Neural cell (in vitro differentiated cells): ENCODE measurements at regions not wholly inside any gene's neighbourhood (a gene's known extent, or its start where the extent isn't known, plus 50 kb on each side); places are given as distances from the start of the nearest gene placed in this dataset.

Source experiments
- H2AFZ ChIP-seq: fragments of 200-600, 300-800 bp; sonication (generic), shearing (Covaris generic); 2 replicates; pipeline ENCODE4 v1.6.0; 2014; ENCODE audit warnings: low read depth, mild to moderate bottlenecking, antibody characterized with exemption, low read length, moderate library complexity
- H3F3A ChIP-seq: fragments of 200-600 bp; shearing (Covaris generic); 2 replicates; pipeline ENCODE4 v1.6.1; 2016; ENCODE audit warnings: mild to moderate bottlenecking, moderate library complexity, mixed read lengths, antibody characterized with exemption, low read length; ENCODE audit not compliant: insufficient read depth, poor library complexity, severe bottlenecking
- H3K27ac ChIP-seq: fragments of 200-600, 300-800 bp; sonication (generic), shearing (Covaris generic); 2 replicates; pipeline ENCODE4 v1.5.1; 2014; ENCODE audit warnings: mild to moderate bottlenecking, low read length, moderate library complexity
- H3K27me3 ChIP-seq: fragments of 300-800, 200-600 bp; sonication (generic), shearing (Covaris generic); 2 replicates; pipeline ENCODE4 v1.6.0; 2014; ENCODE audit warnings: mild to moderate bottlenecking, low read depth, low read length, moderate library complexity; ENCODE audit not compliant: insufficient read depth
- H3K36me3 ChIP-seq: fragments of 300-800, 200-600 bp; sonication (generic), shearing (Covaris generic); 2 replicates; pipeline ENCODE4 v1.5.1; 2014; ENCODE audit warnings: mild to moderate bottlenecking, antibody characterized with exemption, low read length, moderate library complexity; ENCODE audit not compliant: insufficient read depth
- H3K4me2 ChIP-seq: fragments of 300-800, 200-600 bp; sonication (generic), shearing (Covaris generic); 2 replicates; pipeline ENCODE4 v1.6.0; 2014; ENCODE audit warnings: mild to moderate bottlenecking, low read length
- H3K4me3 ChIP-seq: fragments of 300-800, 200-600 bp; sonication (generic), shearing (Covaris generic); 2 replicates; pipeline ENCODE4 v1.5.1; 2014; ENCODE audit warnings: mild to moderate bottlenecking, low read length, moderate library complexity
- H3K79me2 ChIP-seq: fragments of 200-600 bp; shearing (Covaris generic); replicated peaks from 2 replicates; pipeline ENCODE4 v1.6.0; 2014; ENCODE audit warnings: mild to moderate bottlenecking, low read length, moderate library complexity; ENCODE audit not compliant: insufficient read depth
- H3K9ac ChIP-seq: fragments of 300-800, 200-600 bp; sonication (generic), shearing (Covaris generic); 2 replicates; pipeline ENCODE4 v1.6.1; 2016; ENCODE audit warnings: mild to moderate bottlenecking, low read length, mixed read lengths
- H3K9me2 ChIP-seq: fragments of 200-600 bp; shearing (Covaris generic); 2 replicates; pipeline ENCODE4 v1.6.1; 2016; ENCODE audit warnings: mild to moderate bottlenecking, low read length, mixed read lengths; ENCODE audit not compliant: insufficient read depth
- H3K9me3 ChIP-seq: fragments of 200-600, 300-800 bp; sonication (generic), shearing (Covaris generic); 2 replicates; pipeline ENCODE4 v1.6.1; 2016; ENCODE audit warnings: mild to moderate bottlenecking, mixed run types, low read length, moderate library complexity, mixed read lengths
- H4K20me1 ChIP-seq: fragments of 200-600 bp; shearing (Covaris generic); 2 replicates; pipeline ENCODE4 v1.6.1; 2016; ENCODE audit warnings: mild to moderate bottlenecking, mixed run types; ENCODE audit not compliant: insufficient read depth
- EP300 ChIP-seq: fragments of 450-650 bp; conservative IDR thresholded peaks from 2 replicates; pipeline ENCODE4 v1.6.1; 2014; ENCODE audit warnings: antibody characterized with exemption, mild to moderate bottlenecking, moderate library complexity; ENCODE audit not compliant: poor library complexity, severe bottlenecking
- EZH2 ChIP-seq: fragments of 200-600, 300-800 bp; shearing (Covaris generic), sonication (generic); IDR thresholded peaks from 2 replicates; pipeline ENCODE4 v1.6.1; 2014; ENCODE audit warnings: antibody characterized with exemption, low read length, borderline replicate concordance, mild to moderate bottlenecking; ENCODE audit not compliant: insufficient read depth, poor library complexity, severe bottlenecking
- MXI1 ChIP-seq: fragments of 450-650 bp; conservative IDR thresholded peaks from 2 replicates; pipeline ENCODE4 v1.6.1; 2014; ENCODE audit warnings: antibody characterized with exemption, mild to moderate bottlenecking; ENCODE audit not compliant: poor library complexity, severe bottlenecking
- POLR2AphosphoS5 ChIP-seq: IDR thresholded peaks from 2 replicates; pipeline ENCODE4 v1.6.1; 2012
- RAD21 ChIP-seq: fragments of 450-650 bp; conservative IDR thresholded peaks from 2 replicates; pipeline ENCODE4 v1.6.1; 2014; ENCODE audit warnings: antibody characterized with exemption, mild to moderate bottlenecking, moderate library complexity
- SMC3 ChIP-seq: fragments of 450-650 bp; conservative IDR thresholded peaks from 2 replicates; pipeline ENCODE4 v1.6.1; 2014; ENCODE audit warnings: antibody characterized with exemption, mild to moderate bottlenecking, moderate library complexity; ENCODE audit not compliant: poor library complexity
- TAF1 ChIP-seq: IDR thresholded peaks from 2 replicates; pipeline ENCODE4 v1.6.1; 2012; ENCODE audit warnings: low read depth
- TF ChIP-seq, protein P1 (sequence below): fragments of 450-650 bp; IDR thresholded peaks from 2 replicates; pipeline ENCODE4 v1.5.1; 2014; ENCODE audit warnings: antibody characterized with exemption, mild to moderate bottlenecking, moderate library complexity; ENCODE audit not compliant: poor library complexity, severe bottlenecking
- TF ChIP-seq, protein P2 (sequence below): IDR thresholded peaks from 2 replicates; pipeline ENCODE4 v1.6.1; 2012; ENCODE audit warnings: borderline replicate concordance

DNA sequence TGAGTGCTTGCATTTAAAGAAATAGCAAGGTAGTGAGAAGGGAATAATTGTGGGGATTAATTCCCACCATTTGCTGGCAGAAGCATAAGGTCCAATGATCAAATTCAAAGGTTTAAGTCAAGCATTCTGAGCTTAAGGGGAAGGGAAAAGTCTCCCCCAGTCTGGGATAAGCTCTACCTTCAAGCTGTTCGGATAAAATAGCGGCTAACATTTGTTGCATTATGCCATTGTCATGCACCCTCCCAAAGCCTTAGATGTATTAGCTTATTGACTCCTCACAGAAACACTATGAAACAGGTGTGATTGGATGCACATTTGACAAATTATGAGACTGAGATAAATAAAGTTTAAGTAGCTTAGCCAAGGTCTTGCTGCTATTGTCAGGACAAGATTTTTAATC lies 52.2 kb upstream of the TGIF1 start:
- no peaks in the 10 kb centered on the region for H3F3A ChIP-seq
- no peak overlapping the region for H3K27ac ChIP-seq
- H3K9ac ChIP-seq = no peak overlapping the region

More for the DNA sequence above, 52.2 kb upstream of the TGIF1 start:
- no peak overlapping the region for H2AFZ ChIP-seq
- H3K9me2 ChIP-seq = no peaks in the 10 kb centered on the region
- TF ChIP-seq, protein P1, sequence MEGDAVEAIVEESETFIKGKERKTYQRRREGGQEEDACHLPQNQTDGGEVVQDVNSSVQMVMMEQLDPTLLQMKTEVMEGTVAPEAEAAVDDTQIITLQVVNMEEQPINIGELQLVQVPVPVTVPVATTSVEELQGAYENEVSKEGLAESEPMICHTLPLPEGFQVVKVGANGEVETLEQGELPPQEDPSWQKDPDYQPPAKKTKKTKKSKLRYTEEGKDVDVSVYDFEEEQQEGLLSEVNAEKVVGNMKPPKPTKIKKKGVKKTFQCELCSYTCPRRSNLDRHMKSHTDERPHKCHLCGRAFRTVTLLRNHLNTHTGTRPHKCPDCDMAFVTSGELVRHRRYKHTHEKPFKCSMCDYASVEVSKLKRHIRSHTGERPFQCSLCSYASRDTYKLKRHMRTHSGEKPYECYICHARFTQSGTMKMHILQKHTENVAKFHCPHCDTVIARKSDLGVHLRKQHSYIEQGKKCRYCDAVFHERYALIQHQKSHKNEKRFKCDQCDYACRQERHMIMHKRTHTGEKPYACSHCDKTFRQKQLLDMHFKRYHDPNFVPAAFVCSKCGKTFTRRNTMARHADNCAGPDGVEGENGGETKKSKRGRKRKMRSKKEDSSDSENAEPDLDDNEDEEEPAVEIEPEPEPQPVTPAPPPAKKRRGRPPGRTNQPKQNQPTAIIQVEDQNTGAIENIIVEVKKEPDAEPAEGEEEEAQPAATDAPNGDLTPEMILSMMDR = no peak
- TF ChIP-seq EP300 (no peak), EZH2 (no peak), TAF1 (no peak), MXI1 (no peak), POLR2AphosphoS5 (no peak), SMC3 (no peak), RAD21 (no peak)
- TF ChIP-seq, protein P2, sequence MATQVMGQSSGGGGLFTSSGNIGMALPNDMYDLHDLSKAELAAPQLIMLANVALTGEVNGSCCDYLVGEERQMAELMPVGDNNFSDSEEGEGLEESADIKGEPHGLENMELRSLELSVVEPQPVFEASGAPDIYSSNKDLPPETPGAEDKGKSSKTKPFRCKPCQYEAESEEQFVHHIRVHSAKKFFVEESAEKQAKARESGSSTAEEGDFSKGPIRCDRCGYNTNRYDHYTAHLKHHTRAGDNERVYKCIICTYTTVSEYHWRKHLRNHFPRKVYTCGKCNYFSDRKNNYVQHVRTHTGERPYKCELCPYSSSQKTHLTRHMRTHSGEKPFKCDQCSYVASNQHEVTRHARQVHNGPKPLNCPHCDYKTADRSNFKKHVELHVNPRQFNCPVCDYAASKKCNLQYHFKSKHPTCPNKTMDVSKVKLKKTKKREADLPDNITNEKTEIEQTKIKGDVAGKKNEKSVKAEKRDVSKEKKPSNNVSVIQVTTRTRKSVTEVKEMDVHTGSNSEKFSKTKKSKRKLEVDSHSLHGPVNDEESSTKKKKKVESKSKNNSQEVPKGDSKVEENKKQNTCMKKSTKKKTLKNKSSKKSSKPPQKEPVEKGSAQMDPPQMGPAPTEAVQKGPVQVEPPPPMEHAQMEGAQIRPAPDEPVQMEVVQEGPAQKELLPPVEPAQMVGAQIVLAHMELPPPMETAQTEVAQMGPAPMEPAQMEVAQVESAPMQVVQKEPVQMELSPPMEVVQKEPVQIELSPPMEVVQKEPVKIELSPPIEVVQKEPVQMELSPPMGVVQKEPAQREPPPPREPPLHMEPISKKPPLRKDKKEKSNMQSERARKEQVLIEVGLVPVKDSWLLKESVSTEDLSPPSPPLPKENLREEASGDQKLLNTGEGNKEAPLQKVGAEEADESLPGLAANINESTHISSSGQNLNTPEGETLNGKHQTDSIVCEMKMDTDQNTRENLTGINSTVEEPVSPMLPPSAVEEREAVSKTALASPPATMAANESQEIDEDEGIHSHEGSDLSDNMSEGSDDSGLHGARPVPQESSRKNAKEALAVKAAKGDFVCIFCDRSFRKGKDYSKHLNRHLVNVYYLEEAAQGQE = no peak
- no peak overlapping the region for H3K4me2 ChIP-seq
- no peaks in the 10 kb centered on the region for H4K20me1 ChIP-seq
- no peaks in the 10 kb centered on the region for H3K27me3 ChIP-seq
- no peaks in the 10 kb centered on the region for H3K9me3 ChIP-seq
- no peaks in the 10 kb centered on the region for H3K79me2 ChIP-seq
- no peak overlapping the region for H3K4me3 ChIP-seq
- no peaks in the 10 kb centered on the region for H3K36me3 ChIP-seq
